RWPE2 (cell line): ENCODE measurements at regions not wholly inside any gene's neighbourhood (a gene's known extent, or its start where the extent isn't known, plus 50 kb on each side); places are given as distances from the start of the nearest gene placed in this dataset.

ENCODE experiments used
- ATAC-seq: fragments of 200-7000 bp; cut with Tn5 transposase; 3 replicates; pipeline ENCODE4 v1.9.1; 2021; ENCODE audit warnings: low read depth
- DNase-seq: peaks from one replicate; pipeline ENCODE4 v3.0.0-alpha.2; 2020; ENCODE audit warnings: low spot score
- H3K27ac ChIP-seq: fragments of 450-650 bp; 2 replicates; pipeline ENCODE4 v1.5.1; 2017; ENCODE audit warnings: mild to moderate bottlenecking; ENCODE audit not compliant: poor library complexity, severe bottlenecking
- H3K27me3 ChIP-seq: fragments of 250-450 bp; sonication (Bioruptor Pico); 2 replicates; pipeline ENCODE4 v1.5.1; 2021; ENCODE audit warnings: mild to moderate bottlenecking, moderate library complexity; ENCODE audit not compliant: insufficient read depth, poor library complexity, severe bottlenecking
- H3K36me3 ChIP-seq: fragments of 250-450 bp; sonication (Bioruptor Pico); 2 replicates; pipeline ENCODE4 v1.5.1; 2020; ENCODE audit warnings: low read depth, mild to moderate bottlenecking, moderate library complexity
- H3K4me1 ChIP-seq: fragments of 250-450 bp; sonication (Bioruptor Pico); 2 replicates; pipeline ENCODE4 v1.5.1; 2021; ENCODE audit warnings: mild to moderate bottlenecking, moderate library complexity; ENCODE audit not compliant: insufficient read depth, poor library complexity, severe bottlenecking
- H3K4me3 ChIP-seq: fragments of 250-450 bp; sonication (Bioruptor Pico); 2 replicates; pipeline ENCODE4 v1.5.1; 2021; ENCODE audit warnings: mild to moderate bottlenecking, moderate library complexity; ENCODE audit not compliant: severe bottlenecking
- H3K9me3 ChIP-seq: fragments of 250-450 bp; sonication (Bioruptor Pico); 2 replicates; pipeline ENCODE4 v1.5.1; 2021; ENCODE audit warnings: mild to moderate bottlenecking, moderate library complexity; ENCODE audit not compliant: severe bottlenecking
- CTCF ChIP-seq: fragments of 450-650 bp; IDR thresholded peaks from one replicate; pipeline ENCODE4 v1.5.1; 2017; ENCODE audit warnings: mild to moderate bottlenecking, moderate library complexity; ENCODE audit not compliant: poor library complexity, severe bottlenecking

DNA sequence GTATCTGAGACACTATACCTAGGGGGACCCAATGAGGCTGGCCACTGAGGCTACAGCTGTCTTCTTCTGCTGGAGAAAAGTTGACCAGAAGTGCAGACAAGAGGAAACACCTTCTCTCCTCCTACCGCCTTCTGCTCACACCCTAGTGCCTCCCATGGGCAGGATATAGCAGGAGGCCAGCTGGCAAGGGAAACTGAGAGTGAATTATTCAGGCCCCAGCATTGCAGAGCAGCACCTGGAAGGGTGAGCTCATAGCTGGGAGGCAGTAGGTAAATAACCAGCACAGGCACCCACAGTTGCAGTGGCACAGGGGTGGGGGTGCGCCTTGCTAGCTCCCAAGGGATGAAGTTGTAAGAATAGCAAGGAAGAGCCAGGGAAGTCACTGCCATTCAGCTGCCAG lies 267.4 kb upstream of the NCAM1 start:
- no peak for TF ChIP-seq CTCF

DNA sequence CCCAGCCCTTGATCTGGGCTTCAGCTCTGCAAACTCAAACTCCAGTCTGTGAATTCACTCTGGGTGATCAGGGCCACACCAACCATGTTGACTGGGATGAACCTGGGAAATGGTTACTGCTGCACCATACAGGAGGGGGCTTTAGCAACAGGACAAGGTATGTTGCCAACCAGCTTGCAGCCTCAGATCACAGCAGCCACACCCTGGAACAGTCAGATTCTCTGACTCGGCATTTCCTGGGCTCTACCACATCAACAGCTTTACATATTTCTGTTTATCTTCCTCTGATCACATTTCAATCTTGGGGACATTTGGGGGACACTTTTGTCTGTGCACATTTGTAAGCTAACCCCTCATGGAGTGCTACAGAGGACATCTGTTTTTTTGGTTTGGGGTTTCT lies 267.0 kb upstream of the NCAM1 start:
- H3K27me3 ChIP-seq: no peaks in the 10 kb centered on the region
- no peaks in the 10 kb centered on the region for H3K9me3 ChIP-seq
- ATAC-seq: peak; percentile 68; the same call in 2 of the 3 replicates
- H3K36me3 ChIP-seq: no peaks in the 10 kb centered on the region
- peaks cover 8% of the 10 kb centered on the region for H3K4me1 ChIP-seq
- H3K27ac ChIP-seq: no peak overlapping the region
- no peak for DNase-seq
- no peak for TF ChIP-seq CTCF
- H3K4me3 ChIP-seq: no peak overlapping the region

More for the DNA sequence above, 267.4 kb upstream of the NCAM1 start:
- peak; percentile 27; the same call in 2 of the 3 replicates for ATAC-seq
- DNase-seq: no peak
- H3K27me3 ChIP-seq: no peaks in the 10 kb centered on the region
- peaks cover 8% of the 10 kb centered on the region for H3K4me1 ChIP-seq
- no peak overlapping the region for H3K4me3 ChIP-seq
- H3K36me3 ChIP-seq: no peaks in the 10 kb centered on the region
- H3K9me3 ChIP-seq: no peaks in the 10 kb centered on the region
- no peak overlapping the region for H3K27ac ChIP-seq

- Histone ChIP-seq H3K4me1 (peaks cover 8% of the 10 kb centered on the region), H3K9me3 (no peaks in the 10 kb centered on the region), H3K4me3 (no peak overlapping the region), H3K27ac (no peak overlapping the region), H3K36me3 (no peaks in the 10 kb centered on the region), H3K27me3 (no peaks in the 10 kb centered on the region)
- TF ChIP-seq CTCF: no peak
- DNase-seq (no peak), ATAC-seq (peak; percentile 40; the same call in 2 of the 3 replicates)
Measured at GRCh38 chr11:112694813-112695212, 266.4 kb upstream of the NCAM1 start.

DNA sequence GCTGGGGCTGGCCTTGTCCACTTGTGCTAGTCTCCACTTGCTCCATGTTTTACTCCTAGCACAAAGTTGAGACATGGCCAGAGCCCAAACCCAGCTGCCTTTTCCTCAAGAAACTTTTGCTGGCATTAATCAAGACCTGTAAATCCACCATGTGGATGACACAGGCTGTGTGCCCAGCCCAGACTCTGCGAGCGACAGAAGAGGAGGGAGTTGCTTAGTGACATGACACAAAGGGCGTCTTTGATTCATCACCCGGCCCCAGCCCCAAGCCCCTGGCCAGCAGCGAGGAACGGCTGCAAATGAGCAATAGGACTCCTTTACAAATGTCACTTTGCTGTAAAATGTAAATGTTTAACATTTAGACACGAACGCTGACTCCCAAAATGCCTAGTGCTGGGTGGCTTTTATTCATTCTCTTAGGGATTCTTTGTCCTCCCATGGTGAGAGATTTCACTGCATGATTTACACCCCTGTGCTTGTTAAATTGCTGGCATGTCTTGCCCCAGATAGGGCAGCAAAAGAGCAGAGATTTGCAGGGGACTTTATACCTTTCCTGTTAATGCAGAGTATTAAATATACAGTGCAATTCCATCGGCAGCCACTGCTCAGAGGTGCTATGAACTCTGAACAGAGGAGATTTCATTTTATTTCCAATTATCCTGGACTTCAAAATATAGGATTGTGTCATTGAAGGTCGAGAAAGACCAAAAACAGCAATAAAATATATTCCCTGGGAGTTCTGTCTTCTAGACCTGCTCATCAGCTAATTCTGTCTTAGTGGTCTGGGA lies 263.6 kb upstream of the NCAM1 start:
- H3K4me3 ChIP-seq: no peak overlapping the region
- H3K27me3 ChIP-seq: no peaks in the 10 kb centered on the region
- DNase-seq: no peak
- peaks cover 8% of the 10 kb centered on the region for H3K4me1 ChIP-seq
- H3K27ac ChIP-seq: no peak overlapping the region
- no peaks in the 10 kb centered on the region for H3K36me3 ChIP-seq
- H3K9me3 ChIP-seq: no peaks in the 10 kb centered on the region
- no peak for TF ChIP-seq CTCF
- 0 out of 3 replicates have a peak, but pooled peaks have one; percentile 42 for ATAC-seq

- Histone ChIP-seq H3K36me3 (no peaks in the 10 kb centered on the region), H3K4me3 (no peak overlapping the region), H3K27me3 (no peaks in the 10 kb centered on the region), H3K9me3 (no peaks in the 10 kb centered on the region), H3K4me1 (no peaks in the 10 kb centered on the region), H3K27ac (no peak overlapping the region)
- no peak for TF ChIP-seq CTCF
- ATAC-seq (no peak), DNase-seq (no peak)
Measured at GRCh38 chr11:112705148-112705547, 256.1 kb upstream of the NCAM1 start.
